H1 (cell line): ENCODE measurements at regions not wholly inside any gene's neighbourhood (a gene's known extent, or its start where the extent isn't known, plus 50 kb on each side); places are given as distances from the start of the nearest gene placed in this dataset.

Experiments
- HDAC6 ChIP-seq: IDR thresholded peaks from one replicate; pipeline ENCODE4 v1.7.1; 2012; ENCODE audit warnings: low read depth, mild to moderate bottlenecking, inconsistent platforms, low read length, moderate library complexity

DNA sequence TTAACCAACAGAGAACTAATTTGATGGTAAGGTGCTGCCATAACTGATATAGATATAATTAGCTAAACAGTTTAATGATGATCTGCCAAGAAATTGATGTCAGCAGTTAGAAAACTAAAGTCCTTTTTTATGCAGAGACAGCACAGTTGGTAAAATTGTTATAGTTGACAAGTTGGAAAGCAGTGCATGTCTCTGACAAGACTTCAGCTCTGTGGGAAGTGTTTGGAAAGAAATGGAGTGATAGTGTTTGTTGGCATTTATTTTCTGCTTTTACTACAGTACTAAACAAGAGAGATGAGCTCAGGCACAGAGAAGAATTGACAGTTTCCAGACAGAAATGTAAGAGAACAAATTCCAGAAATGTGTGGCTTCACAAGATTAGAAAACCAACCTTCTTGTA lies 523.5 kb upstream of the BCHE start (continued):
- no peak for TF ChIP-seq HDAC6
